ENCODE measurements at regions not wholly inside any gene's neighbourhood (a gene's known extent, or its start where the extent isn't known, plus 50 kb on each side); places are given as distances from the start of the nearest gene placed in this dataset.
"Not testable (repeated sequence)": the region's sequence is repeated elsewhere in the genome, so short reads cannot be mapped to it uniquely, and the experiment has no call there.

DNA sequence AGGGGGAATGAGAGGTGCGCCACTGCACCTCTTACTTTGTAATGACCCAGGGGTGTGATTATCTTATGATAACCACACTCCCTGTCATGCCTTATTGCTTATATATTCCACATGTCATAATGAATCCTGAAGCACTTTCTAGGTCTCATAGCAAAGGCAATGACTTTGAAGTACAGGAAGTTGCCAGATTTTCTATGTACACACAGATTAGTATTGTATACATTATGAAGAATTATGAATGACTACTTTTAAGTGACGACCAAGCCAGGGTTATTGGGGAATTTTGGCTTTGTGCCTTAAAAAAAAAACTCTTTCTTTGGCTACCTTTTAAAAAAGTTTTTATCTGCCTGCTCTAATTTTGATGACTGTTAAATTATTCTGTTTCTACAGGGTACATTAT is 269.6 kb downstream of the MDFIC start:
- no peak for DNase-seq (ENCODE audit: low spot score)
- ATAC-seq (ENCODE audit: low FRiP score), result no peak
- TF ChIP-seq, protein P1, sequence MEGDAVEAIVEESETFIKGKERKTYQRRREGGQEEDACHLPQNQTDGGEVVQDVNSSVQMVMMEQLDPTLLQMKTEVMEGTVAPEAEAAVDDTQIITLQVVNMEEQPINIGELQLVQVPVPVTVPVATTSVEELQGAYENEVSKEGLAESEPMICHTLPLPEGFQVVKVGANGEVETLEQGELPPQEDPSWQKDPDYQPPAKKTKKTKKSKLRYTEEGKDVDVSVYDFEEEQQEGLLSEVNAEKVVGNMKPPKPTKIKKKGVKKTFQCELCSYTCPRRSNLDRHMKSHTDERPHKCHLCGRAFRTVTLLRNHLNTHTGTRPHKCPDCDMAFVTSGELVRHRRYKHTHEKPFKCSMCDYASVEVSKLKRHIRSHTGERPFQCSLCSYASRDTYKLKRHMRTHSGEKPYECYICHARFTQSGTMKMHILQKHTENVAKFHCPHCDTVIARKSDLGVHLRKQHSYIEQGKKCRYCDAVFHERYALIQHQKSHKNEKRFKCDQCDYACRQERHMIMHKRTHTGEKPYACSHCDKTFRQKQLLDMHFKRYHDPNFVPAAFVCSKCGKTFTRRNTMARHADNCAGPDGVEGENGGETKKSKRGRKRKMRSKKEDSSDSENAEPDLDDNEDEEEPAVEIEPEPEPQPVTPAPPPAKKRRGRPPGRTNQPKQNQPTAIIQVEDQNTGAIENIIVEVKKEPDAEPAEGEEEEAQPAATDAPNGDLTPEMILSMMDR (IDR thresholded peaks at IDR 0.05), result no peak

DNA sequence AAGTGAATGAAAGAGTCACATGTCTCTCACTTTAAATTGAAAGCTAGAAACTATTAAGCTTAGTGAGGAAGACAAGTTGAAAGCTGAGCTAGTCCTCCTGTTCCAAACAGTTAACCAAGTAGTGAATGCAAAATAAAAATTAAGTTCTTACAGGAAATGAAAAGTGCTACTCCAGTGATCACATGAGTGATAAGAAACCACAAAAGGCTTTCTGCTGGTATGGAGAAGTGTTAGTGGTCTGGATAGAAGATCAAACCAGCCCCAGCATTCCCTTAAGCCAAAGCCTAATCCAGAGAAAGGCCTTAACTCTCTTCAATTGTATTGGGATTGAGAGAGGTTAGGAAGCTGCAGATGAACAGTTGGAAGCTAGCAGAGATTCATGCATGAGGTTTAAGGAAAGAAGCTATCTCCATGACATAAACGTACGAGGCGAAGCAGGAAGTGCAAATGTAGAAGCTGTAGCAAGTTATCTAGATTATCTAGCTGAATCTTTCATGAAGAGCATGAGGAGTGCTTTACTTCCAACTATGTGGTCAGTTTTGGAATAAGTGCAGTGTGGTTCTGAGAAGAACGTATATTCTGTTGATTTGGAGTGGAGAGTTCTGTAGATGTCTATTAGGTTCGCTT is 261.6 kb downstream of the MDFIC start:
- DNase-seq (ENCODE audit: low spot score), result no peak
- ATAC-seq (ENCODE audit: low FRiP score), result no peak
- TF ChIP-seq, protein P1 (IDR thresholded peaks at IDR 0.05), result no peak

DNA sequence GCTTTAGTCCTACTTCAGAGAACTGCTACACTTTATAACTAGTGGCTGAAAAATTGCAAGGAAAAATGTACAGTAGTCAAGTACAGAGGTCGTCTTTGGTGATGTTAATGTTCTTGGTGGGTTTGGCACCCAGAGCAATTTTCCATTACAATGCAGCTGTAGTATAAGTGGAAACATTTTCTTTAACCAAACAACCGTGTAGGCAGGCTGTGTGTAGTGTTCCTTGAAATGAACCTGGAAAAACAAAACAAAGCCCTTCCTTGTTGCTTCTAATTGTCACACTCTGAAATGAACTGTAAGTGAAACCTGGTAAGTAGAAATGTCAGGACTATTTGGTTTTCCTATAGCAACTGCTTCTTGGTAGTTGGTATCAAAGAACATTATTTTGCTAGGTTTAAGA is 256.9 kb downstream of the MDFIC start:
- DNase-seq (ENCODE audit: low spot score) (no peak), ATAC-seq (ENCODE audit: low FRiP score) (no peak)
- TF ChIP-seq, protein P1 (IDR thresholded peaks at IDR 0.05), result no peak

DNA sequence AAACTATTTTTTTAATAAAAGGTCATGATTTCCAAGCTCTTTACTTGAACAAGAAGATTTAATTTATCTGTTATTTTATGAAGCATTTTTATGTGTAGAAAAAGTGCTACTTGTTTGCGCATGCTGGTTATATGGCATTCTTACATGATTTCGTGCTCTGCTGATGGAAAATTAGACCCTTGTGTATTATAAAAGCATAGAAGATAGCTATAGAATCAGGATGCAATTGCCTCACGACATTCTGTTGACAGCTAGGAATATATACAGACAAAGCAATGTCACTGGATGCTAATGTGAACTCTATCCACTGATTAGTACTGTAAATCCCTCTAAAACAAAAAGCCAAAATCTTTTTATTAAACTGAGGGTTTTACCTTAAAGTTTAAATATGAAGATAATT is 255.9 kb downstream of the MDFIC start:
- ATAC-seq (ENCODE audit: low FRiP score), result no peak
- DNase-seq (ENCODE audit: low spot score), result no peak
- TF ChIP-seq, protein P1 (IDR thresholded peaks at IDR 0.05), result no peak

DNA sequence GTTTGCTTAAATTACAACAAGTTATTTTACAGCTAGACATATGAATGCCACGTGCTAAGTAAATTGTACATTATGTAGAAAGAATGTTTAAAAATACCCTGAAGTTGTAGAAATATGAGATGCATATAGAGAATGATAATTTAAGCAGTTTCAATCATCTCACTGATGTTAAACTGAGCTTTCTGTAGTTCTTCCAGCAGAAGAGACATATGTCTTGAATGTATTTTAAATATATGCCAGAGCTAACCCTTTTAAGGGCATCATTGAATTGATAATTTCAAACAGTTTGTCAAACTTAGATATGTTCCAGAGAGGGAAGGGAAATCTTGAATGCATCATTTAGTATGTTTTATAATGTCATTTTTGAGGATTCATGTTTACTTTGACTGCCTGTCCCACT is 255.2 kb downstream of the MDFIC start:
- TF ChIP-seq, protein P1 (IDR thresholded peaks at IDR 0.05), result no peak
- DNase-seq (ENCODE audit: low spot score) (no peak), ATAC-seq (ENCODE audit: low FRiP score) (no peak)

DNA sequence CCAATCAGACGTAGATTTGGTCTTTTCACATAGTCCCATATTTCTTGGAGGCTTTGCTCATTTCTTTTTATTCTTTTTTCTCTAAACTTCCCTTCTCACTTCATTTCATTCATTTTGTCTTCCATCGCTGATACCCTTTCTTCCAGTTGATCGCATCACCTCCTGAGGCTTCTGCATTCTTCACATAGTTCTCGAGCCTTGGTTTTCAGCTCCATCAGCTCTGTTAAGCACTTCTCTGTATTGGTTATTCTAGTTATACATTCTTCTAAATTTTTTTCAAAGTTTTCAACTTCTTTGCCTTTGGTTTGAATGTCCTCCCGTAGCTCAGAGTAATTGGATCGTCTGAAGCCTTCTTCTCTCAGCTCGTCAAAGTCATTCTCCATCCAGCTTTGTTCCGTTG is 250.5 kb downstream of the MDFIC start:
- not testable (repeated sequence) for ATAC-seq (ENCODE audit: low FRiP score); DNase-seq (ENCODE audit: low spot score)

DNA sequence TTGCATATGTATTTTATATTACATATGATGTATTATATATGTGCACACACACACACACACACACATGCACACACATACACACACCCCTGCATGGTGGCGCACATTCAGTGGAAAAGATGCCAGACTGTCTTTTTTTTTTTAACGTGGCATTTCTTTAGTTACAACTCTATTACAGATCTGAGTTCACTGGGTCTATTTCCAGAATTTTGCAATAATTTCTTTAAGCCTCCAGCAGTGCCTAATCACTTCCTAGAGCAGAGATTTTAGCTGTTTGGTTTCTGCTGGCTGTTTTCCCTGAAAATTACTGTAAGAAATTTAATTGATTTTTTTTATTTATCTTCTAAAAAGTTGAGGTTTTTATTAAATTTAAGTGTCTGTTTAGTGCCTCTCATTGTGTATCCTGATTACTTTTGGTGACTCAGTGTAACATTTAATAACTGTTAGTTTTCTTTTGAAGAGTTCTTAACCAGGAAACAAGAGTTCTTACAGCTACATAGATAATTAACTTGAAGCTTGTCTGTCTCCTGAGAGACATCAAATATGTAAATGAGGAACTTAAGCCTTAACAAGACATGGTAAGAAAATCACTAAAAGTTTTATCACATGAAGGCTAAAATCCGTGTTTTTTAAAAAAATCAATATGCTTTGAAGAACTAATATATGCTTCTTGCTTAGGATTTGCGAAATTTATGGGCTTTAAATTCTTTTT is 232.0 kb downstream of the MDFIC start:
- ATAC-seq (ENCODE audit: low FRiP score) (no peak), DNase-seq (ENCODE audit: low spot score) (no peak)
- TF ChIP-seq, protein P1 (IDR thresholded peaks at IDR 0.05), result no peak

Measured in omental fat pad (tissue), 3 donors.